ENCODE measurements at regions not wholly inside any gene's neighbourhood (a gene's known extent, or its start where the extent isn't known, plus 50 kb on each side); places are given as distances from the start of the nearest gene placed in this dataset.
"Not testable (repeated sequence)": the region's sequence is repeated elsewhere in the genome, so short reads cannot be mapped to it uniquely, and the experiment has no call there.

- Histone ChIP-seq H3K9me3 (ENCODE audit: insufficient read depth, low read depth, low read length) (no peaks in the 10 kb centered on the region; the same call in 1 of the 2 replicates), H3K9me2 (replicated peaks; ENCODE audit: low read depth, low read length) (no peaks in the 10 kb centered on the region)
These were observed 258.0 kb downstream of the XPNPEP1 start for GRCh38 chr10:109665321-109665720.

DNA sequence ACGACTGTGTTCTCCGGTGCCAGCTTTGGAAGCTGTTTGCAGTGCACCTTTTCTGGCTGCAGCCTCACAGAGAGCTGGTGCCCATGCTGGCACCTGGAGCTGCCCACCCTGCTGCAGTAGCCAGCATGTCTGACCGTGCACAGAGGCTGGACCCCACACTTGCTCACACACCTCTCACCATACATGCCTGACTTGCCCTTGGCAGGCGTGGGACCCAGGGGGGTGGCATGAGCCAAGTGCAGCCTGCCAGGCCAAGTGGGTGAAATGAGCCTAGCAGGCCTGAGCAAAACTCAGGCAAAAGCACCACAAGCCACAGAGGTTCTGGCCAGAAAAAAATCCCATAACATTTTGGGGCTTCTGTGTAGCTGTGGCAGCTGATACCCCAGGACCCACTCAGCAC lies 258.8 kb downstream of the XPNPEP1 start:
- TF ChIP-seq CTCF (conservative IDR thresholded peaks at IDR 0.05; ENCODE audit: low read length) (no peak), EZH2phosphoT487 (IDR thresholded peaks at IDR 0.05; ENCODE audit: borderline replicate concordance) (no peak)
- H3K36me3 ChIP-seq (ENCODE audit: insufficient read depth, low read length) = no peaks in the 10 kb centered on the region
- no peak overlapping the region for H3K4me3 ChIP-seq (ENCODE audit: low read length, poor library complexity, severe bottlenecking)
- no peak overlapping the region for H3K9ac ChIP-seq (ENCODE audit: low read depth, low read length, poor library complexity, severe bottlenecking)
- H3K4me2 ChIP-seq (ENCODE audit: low read depth, low read length, poor library complexity, severe bottlenecking) = no peak overlapping the region
- H3K79me2 ChIP-seq (ENCODE audit: insufficient read depth, low read length) = no peaks in the 10 kb centered on the region
- H3K9me3 ChIP-seq (ENCODE audit: insufficient read depth, low read depth, low read length) = no peaks in the 10 kb centered on the region; the same call in 1 of the 2 replicates
- no peaks in the 10 kb centered on the region for H3F3A ChIP-seq (ENCODE audit: low read depth)
- H2AFZ ChIP-seq (ENCODE audit: low read length) = no peak overlapping the region
- H3K27me3 ChIP-seq (ENCODE audit: insufficient read depth, low read length, poor library complexity, severe bottlenecking) = no peaks in the 10 kb centered on the region
- H3K9me2 ChIP-seq (replicated peaks; ENCODE audit: low read depth, low read length) = no peaks in the 10 kb centered on the region
- no peaks in the 10 kb centered on the region for H4K20me1 ChIP-seq (ENCODE audit: insufficient read depth, low read length, poor library complexity, severe bottlenecking)
- no peaks in the 10 kb centered on the region for H3K4me1 ChIP-seq (ENCODE audit: insufficient read depth, low read length, poor library complexity, severe bottlenecking)

More at GRCh38 chr10:109665321-109665720, 258.0 kb downstream of the XPNPEP1 start:
- Histone ChIP-seq H3K4me3 (ENCODE audit: low read length, poor library complexity, severe bottlenecking) (no peak overlapping the region), H3K36me3 (ENCODE audit: insufficient read depth, low read length) (no peaks in the 10 kb centered on the region), H2AFZ (ENCODE audit: low read length) (no peak overlapping the region), H4K20me1 (ENCODE audit: insufficient read depth, low read length, poor library complexity, severe bottlenecking) (no peaks in the 10 kb centered on the region), H3K79me2 (ENCODE audit: insufficient read depth, low read length) (no peaks in the 10 kb centered on the region), H3K4me2 (ENCODE audit: low read depth, low read length, poor library complexity, severe bottlenecking) (no peak overlapping the region), H3K4me1 (ENCODE audit: insufficient read depth, low read length, poor library complexity, severe bottlenecking) (no peaks in the 10 kb centered on the region), H3K9ac (ENCODE audit: low read depth, low read length, poor library complexity, severe bottlenecking) (no peak overlapping the region), H3K27me3 (ENCODE audit: insufficient read depth, low read length, poor library complexity, severe bottlenecking) (no peaks in the 10 kb centered on the region), H3F3A (ENCODE audit: low read depth) (no peaks in the 10 kb centered on the region)
- no peak for TF ChIP-seq CTCF (conservative IDR thresholded peaks at IDR 0.05; ENCODE audit: low read length)
- no peak for TF ChIP-seq EZH2phosphoT487 (IDR thresholded peaks at IDR 0.05; ENCODE audit: borderline replicate concordance)

GRCh38 chr10:109663122-109663521 lies 260.2 kb downstream of the XPNPEP1 start:
- no peaks in the 10 kb centered on the region for H3K36me3 ChIP-seq (ENCODE audit: insufficient read depth, low read length)
- H3K4me2 ChIP-seq (ENCODE audit: low read depth, low read length, poor library complexity, severe bottlenecking) = no peak overlapping the region
- no peaks in the 10 kb centered on the region for H3K9me2 ChIP-seq (replicated peaks; ENCODE audit: low read depth, low read length)
- H3K27me3 ChIP-seq (ENCODE audit: insufficient read depth, low read length, poor library complexity, severe bottlenecking) = no peaks in the 10 kb centered on the region
- H2AFZ ChIP-seq (ENCODE audit: low read length) = no peak overlapping the region
- H4K20me1 ChIP-seq (ENCODE audit: insufficient read depth, low read length, poor library complexity, severe bottlenecking) = no peaks in the 10 kb centered on the region
- no peaks in the 10 kb centered on the region for H3F3A ChIP-seq (ENCODE audit: low read depth)
- no peak overlapping the region for H3K4me3 ChIP-seq (ENCODE audit: low read length, poor library complexity, severe bottlenecking)
- no peaks in the 10 kb centered on the region; the same call in 1 of the 2 replicates for H3K9me3 ChIP-seq (ENCODE audit: insufficient read depth, low read depth, low read length)
- no peak overlapping the region for H3K9ac ChIP-seq (ENCODE audit: low read depth, low read length, poor library complexity, severe bottlenecking)
- no peaks in the 10 kb centered on the region for H3K4me1 ChIP-seq (ENCODE audit: insufficient read depth, low read length, poor library complexity, severe bottlenecking)
- no peaks in the 10 kb centered on the region for H3K79me2 ChIP-seq (ENCODE audit: insufficient read depth, low read length)
- TF ChIP-seq CTCF (conservative IDR thresholded peaks at IDR 0.05; ENCODE audit: low read length) (no peak), EZH2phosphoT487 (IDR thresholded peaks at IDR 0.05; ENCODE audit: borderline replicate concordance) (no peak)

DNA sequence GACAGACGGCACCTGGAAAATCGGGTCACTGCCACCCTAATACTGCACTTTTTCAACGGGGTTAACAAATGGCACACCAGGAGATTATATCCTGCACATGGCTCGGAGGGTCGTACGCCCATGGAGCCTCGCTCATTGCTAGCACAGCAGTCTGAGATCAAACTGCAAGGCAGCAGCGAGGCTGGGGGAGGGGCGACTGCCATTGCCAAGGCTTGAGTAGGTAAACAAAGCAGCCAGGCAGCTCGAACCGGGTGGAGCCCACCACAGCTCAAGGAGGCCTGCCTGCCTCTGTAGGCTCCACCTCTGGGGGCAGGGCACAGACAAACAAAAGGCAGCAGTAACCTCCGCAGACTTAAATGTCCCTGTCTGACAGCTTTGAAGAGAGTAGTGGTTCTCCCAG lies 270.7 kb downstream of the XPNPEP1 start:
- H3K4me2 ChIP-seq (ENCODE audit: low read depth, low read length, poor library complexity, severe bottlenecking); H2AFZ ChIP-seq (ENCODE audit: low read length); H3K4me3 ChIP-seq (ENCODE audit: low read length, poor library complexity, severe bottlenecking); H4K20me1 ChIP-seq (ENCODE audit: insufficient read depth, low read length, poor library complexity, severe bottlenecking); H3K36me3 ChIP-seq (ENCODE audit: insufficient read depth, low read length); H3K9me3 ChIP-seq (ENCODE audit: insufficient read depth, low read depth, low read length); H3K27me3 ChIP-seq (ENCODE audit: insufficient read depth, low read length, poor library complexity, severe bottlenecking); H3K9ac ChIP-seq (ENCODE audit: low read depth, low read length, poor library complexity, severe bottlenecking); H3F3A ChIP-seq (ENCODE audit: low read depth); H3K79me2 ChIP-seq (ENCODE audit: insufficient read depth, low read length); H3K4me1 ChIP-seq (ENCODE audit: insufficient read depth, low read length, poor library complexity, severe bottlenecking); H3K9me2 ChIP-seq (replicated peaks; ENCODE audit: low read depth, low read length): not testable (repeated sequence)

Measured in Loucy (cell line).